IPS-18c (cell line): ENCODE measurements at regions not wholly inside any gene's neighbourhood (a gene's known extent, or its start where the extent isn't known, plus 50 kb on each side); places are given as distances from the start of the nearest gene placed in this dataset.
"Not testable (repeated sequence)": the region's sequence is repeated elsewhere in the genome, so short reads cannot be mapped to it uniquely, and the experiment has no call there.

Experiments used
- H3K4me3 ChIP-seq: 2 replicates; pipeline ENCODE4 v1.7.0; 2013; ENCODE audit warnings: low read depth, mild to moderate bottlenecking, low read length, moderate library complexity; ENCODE audit not compliant: insufficient read depth
- H3K9me3 ChIP-seq: one replicate; pipeline ENCODE4 v1.6.1; 2013; ENCODE audit warnings: mild to moderate bottlenecking, low read length, moderate library complexity; ENCODE audit not compliant: control insufficient read depth, insufficient read depth

DNA sequence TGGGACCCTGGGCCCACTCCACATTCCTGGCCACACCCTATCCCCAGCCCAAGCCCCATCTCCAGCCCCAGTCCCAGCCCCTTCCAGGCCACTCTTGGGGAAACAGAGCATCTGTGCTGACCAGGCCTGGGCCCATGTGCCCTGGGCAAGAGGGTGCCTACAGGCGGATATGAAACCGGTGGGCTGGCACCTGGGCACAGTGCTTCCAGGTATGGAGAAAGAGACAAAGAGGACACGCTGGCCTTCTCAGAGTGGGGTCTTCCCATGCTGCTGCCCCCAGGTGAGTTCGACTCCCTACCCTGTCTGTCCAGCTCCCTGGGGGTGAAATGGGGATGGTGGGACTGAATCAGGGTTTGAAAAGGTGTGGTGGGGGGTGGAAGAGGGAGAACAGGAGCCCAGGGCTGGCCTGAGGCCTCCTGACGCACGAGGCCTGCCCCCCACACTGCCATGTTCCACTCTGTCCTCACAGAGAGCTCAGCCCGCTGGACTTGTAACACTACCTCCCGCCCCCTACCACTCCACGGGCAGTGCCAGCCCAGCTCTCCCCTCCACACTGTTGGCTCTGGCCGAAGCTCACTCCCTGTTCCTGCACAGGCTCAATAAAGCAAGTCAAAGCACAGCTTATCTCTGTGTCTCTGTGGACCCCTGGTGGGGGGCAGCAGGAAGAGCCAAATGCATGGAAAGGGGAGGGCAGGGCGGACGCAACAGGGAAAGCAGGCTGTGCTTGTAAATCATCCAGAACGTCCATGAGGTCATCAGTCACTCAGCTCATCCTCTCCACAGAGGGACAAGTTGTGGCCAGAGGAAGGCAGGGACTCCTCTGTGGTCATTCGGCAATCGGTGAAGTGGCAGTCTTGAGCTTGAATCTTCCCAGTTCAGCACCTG, 71.1 kb upstream of the TMEM97 start:
- Histone ChIP-seq H3K9me3 (no peaks in the 10 kb centered on the region), H3K4me3 (no peak overlapping the region)

DNA sequence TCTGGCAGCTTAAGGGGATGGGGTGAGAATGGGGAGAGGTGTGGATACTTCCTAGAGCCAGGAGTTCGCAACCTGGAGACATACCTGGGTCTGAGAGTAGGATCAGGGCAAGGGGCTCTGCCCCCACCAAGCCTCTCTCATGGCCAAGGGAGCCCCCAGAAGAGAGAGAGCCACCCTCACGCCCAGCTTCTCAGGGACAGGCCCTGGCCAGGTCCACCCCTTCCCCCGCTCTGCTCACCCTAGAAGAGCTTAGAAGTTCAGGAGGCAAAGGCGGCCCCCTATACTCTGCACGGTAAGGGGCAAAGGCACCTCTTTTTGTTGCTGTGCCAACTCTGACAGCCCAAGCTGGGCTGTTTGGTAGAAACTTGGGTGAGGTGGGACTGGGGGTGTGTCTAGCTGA, 69.3 kb upstream of the TMEM97 start:
- H3K4me3 ChIP-seq = no peak overlapping the region
- H3K9me3 ChIP-seq = no peaks in the 10 kb centered on the region

DNA sequence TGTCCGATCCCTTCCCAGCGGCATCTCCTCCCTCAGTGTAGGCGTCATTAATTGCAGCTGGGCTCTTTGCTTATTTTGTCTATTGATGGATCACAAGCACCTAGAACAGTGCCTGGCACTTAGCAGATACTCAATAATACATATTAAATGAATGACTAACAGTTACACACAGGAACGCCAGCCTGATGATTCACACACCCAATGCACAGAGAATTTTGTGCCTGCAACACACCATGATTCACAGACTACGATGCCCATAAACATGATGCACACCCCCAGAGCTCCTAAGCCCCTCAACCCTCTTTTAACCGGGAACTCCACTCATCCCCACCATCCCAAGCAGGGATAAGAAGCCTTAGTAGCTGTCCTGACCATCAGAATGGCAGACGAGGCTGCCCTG, 66.6 kb upstream of the TMEM97 start:
- no peak overlapping the region; the same call in 1 of the 2 replicates for H3K4me3 ChIP-seq

DNA sequence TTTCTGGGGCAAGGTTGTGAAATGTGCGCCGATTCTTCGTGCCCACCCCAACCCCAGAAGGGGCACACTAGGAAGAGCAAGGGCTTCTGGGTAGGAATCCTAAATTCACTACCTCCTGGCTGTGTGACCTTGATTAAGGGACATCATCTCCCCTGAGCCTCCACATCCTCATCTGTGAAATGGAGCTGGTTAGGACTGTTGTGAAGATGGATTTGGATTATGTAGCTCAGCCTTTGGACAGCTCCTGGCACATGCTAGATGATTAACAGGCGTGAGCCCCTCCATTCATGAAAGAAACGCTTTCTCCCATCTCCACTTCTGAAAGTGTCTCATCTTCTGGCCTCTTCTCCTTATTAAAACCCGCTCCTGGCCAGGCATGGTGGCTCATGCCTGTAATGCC, 65.3 kb upstream of the TMEM97 start:
- H3K4me3 ChIP-seq = no peak overlapping the region
- H3K9me3 ChIP-seq = peaks cover 2% of the 10 kb centered on the region

More for the DNA sequence above, 66.6 kb upstream of the TMEM97 start:
- H3K9me3 ChIP-seq = no peaks in the 10 kb centered on the region

DNA sequence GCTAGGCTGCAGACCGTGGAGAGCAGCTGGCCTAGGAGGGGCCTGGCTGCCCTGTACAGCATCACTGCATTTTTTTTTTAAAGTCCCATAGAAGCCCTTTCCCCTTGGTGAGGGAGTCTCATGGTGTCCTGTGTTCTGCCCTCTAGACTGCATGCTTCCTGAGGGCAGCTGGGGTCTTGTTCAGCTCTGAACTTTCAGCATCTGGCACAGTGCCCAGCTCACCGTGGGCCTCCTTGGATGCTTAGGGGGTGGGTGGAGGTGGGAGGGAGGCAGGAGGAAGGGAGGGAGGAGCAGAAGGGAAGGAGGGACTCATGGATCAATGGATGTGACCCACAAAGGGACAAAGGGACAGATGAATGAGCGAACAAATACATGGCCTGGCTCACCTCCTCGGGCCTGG, 63.4 kb upstream of the TMEM97 start:
- Histone ChIP-seq H3K9me3 (peaks cover 4% of the 10 kb centered on the region), H3K4me3 (no peak overlapping the region)

DNA sequence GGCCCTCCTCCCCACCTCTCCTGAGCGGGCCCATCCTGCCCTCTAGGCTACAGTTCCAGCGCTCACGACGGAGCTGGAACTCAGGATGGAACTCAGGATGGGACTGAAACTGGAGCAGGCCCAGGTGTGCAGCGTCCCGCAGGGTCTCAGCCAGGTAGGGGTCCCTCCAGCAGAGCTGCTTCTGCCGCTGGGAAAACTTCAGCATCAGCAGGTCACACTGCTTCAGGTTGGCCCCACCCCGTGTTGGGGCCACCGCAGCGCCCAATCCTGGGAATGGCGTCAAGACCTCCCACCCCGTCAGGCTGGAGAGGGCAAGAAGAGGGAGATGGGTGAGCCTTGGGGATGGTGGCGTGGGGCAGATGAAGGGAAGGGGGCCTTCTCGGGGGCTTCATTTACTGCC, 62.6 kb upstream of the TMEM97 start:
- peaks cover 10% of the 10 kb centered on the region for H3K9me3 ChIP-seq
- no peak overlapping the region for H3K4me3 ChIP-seq

DNA sequence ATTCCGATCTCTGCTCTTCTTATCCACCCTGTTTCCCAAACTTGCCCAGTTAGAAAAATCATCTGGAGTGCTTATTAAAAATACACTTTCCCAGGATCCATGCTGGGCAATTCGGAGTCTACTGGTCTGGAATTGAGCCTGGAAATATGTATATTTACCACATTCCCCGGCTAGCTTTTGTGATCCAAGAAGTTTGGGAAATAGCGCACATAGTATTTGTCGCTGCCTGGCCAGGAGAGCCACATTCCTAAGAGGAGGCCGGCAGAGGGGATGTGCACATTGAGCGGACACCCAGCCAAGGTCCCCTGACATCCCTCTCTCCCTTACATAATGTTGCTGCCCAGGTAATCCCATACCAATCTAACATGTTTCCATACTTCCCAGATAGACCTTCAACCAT, 62.1 kb upstream of the TMEM97 start:
- no peak overlapping the region for H3K4me3 ChIP-seq
- peaks cover 10% of the 10 kb centered on the region for H3K9me3 ChIP-seq

DNA sequence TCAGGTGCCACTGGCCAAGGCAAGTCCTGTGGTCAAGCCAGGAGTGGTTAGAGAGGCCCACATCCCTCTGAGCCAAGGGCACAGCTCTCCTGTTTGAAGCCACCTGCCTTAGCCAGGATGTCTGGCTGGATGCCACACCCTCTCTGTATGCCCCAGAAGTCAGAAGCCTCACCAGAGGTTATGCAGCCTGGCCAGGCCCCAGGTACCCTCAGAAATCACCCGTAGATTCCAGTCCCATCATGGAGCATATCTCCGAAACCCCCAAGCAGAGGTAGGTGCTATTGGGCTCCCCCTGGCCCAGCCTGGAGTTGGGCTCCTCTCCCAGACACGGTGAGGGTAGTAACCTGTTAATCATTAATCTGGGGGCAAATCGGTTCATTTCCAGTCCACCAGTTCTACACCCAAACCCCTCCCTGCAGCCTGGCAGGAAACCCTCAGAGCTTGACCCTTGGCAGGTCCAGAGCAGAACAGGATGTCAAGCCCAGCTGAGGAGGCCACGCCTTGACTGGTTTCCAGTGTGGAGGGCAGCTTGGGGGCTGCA, 60.6 kb upstream of the TMEM97 start:
- Histone ChIP-seq H3K9me3 (peaks cover 10% of the 10 kb centered on the region), H3K4me3 (no peak overlapping the region)

DNA sequence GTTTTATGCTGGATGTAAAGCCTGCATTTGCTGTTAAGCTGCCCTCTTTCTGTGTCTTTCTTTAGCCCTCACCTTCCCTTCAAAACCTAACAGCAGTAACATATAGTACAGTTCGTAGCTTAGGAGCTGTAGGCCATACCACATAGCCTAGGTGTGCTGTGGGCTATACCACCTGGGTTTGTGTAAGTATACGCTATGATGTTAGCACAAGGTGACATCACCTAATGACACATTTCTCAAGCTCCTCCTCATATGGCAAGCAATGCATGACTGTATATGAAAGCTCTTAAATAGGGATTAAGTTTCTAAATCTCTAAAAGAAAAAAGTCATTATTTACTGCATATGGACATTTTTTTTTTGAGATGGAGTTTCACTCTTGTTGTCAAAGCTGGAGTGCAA, 57.8 kb upstream of the TMEM97 start:
- Histone ChIP-seq H3K4me3 (no peak overlapping the region), H3K9me3 (peaks cover 10% of the 10 kb centered on the region)

DNA sequence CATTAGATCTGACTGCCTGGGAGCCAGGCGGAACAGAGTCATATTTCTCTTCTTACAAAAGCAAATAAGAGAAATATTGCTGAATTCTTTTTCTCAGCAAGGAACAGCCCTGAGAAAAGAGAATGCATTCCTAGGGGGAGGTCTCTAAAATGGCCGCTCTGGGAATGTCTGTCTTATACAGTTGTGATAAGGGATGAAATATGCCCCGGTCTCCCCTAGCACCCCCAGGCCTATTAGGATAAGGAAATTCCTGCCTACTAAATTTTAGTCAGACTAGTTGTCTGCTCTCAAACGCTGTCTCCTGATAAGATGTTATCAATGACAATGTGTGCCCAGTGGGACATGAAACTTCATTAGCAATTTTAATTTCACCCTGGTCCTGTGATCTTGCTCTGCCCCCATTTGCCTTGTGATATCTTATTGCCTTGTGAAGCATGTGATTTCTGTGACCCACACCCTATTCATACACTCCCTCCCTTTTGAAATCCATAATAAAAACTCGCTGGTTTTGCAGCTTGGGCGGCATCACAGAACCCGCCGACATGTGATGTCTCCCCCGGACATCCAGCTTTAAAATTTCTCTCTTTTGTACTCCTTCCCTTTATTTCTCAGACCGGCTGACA, 56.8 kb upstream of the TMEM97 start:
- H3K4me3 ChIP-seq = not testable (repeated sequence)
- peaks cover 16% of the 10 kb centered on the region for H3K9me3 ChIP-seq

DNA sequence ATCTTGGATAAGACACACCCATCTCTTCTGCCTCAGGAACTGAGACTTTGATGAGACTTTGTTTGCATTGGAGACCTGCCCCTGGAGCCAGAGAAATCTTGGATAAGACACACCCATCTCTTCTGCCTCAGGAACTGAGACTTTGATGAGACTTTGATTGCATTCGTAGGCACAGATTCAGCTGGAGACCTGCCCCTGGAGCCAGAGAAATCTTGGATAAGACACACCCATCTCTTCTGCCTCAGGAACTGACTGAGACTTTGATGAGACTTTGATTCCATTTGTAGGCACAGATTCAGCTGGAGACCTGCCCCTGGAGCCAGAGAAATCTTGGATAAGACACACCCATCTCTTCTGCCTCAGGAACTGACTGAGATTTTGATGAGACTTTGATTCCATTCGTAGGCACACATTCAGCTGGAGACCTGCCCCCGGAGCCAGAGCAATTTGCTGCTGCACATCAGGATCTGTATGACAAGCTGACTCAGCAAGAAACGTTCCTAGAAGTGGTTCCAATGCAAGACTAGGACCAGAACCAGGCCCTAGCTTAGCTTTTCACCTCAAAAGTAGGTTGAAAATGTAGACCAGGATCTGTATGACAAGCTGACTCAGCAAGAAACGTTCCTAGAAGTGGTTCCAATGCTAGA, 54.0 kb upstream of the TMEM97 start:
- not testable (repeated sequence) for H3K4me3 ChIP-seq
- H3K9me3 ChIP-seq = peaks cover 13% of the 10 kb centered on the region

DNA sequence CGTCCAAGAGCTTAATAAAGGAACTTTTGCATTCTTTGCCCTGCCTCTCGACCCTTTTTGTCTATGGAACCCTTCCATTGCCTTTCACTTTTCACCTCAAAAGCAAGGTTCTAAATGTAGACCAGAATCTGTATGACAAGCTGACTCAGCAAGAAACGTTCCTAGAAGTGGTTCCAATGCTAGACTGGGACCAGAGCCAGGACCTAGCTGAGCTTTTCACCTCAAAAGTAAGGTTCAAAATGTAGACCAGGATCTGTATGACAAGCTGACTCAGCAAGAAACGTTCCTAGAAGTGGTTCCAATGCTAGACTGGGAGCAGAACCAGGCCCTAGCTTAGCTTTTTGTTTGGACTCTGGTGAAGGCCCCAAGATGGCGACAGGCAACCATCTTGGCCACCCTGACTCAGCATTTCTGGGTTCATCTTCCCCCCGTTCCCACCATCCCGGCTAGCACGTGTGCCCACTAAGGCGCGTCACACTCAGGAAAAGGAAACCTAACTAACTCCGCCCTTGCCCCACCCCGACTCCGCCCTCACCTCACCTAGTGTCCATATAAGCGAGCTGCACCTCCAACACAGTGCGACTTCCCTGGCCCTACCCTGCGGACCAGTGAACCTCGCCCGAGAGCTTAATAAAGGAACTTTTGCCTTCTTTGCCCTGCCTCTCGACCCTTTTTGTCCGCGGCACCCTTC, 53.0 kb upstream of the TMEM97 start:
- not testable (repeated sequence) for H3K9me3 ChIP-seq
- H3K4me3 ChIP-seq = 0 out of 2 replicates have a peak overlapping the region, but pooled peaks have one; percentile 9

DNA sequence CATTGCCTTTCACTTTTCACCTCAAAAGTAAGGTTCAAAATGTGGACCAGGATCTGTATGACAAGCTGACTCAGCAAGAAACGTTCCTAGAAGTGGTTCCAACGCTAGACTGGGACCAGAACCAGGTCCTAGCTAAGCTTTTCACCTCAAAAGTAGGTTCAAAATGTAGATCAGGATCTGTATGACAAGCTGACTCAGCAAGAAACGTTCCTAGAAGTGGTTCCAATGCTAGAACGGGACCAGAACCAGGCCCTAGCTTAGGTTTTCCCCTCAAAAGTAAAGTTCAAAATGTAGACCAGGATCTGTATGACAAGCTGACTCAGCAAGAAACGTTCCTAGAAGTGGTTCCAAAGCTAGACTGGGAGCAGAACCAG, 52.5 kb upstream of the TMEM97 start:
- H3K4me3 ChIP-seq, H3K9me3 ChIP-seq: not testable (repeated sequence)

DNA sequence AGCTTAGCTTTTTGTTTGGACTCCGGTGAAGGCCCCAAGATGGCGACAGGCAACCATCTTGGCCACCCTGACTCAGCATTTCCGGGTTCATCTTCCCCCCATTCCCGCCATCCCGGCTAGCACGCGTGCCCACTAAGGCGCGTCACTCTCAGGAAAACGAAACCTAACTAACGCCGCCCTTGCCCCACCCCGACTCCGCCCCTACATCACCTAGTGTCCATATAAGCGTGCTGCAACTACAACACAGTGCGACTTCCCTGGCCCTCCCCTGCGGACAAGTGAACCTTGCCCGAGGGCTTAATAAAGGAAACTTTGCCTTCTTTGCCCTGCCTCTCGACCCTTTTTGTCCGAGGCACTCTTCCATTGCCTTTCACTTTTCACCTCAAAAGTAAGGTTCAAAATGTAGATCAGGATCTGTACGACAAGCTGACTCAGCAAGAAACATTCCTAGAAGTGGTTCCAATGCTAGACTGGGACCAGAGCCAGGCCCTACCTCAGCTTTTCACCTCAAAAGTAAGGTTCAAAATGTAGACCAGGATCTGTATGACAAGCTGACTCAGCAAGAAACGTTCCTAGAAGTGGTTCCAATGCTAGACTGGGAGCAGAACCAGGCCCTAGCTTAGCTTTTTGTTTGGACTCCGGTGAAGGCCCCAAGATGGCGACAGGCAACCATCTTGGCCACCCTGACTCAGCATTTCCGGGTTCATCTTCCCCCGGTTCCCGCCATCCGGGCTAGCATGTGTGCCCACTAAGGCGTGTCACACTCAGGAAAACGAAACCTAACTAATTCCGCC, 51.9 kb upstream of the TMEM97 start:
- H3K9me3 ChIP-seq, H3K4me3 ChIP-seq: not testable (repeated sequence)

DNA sequence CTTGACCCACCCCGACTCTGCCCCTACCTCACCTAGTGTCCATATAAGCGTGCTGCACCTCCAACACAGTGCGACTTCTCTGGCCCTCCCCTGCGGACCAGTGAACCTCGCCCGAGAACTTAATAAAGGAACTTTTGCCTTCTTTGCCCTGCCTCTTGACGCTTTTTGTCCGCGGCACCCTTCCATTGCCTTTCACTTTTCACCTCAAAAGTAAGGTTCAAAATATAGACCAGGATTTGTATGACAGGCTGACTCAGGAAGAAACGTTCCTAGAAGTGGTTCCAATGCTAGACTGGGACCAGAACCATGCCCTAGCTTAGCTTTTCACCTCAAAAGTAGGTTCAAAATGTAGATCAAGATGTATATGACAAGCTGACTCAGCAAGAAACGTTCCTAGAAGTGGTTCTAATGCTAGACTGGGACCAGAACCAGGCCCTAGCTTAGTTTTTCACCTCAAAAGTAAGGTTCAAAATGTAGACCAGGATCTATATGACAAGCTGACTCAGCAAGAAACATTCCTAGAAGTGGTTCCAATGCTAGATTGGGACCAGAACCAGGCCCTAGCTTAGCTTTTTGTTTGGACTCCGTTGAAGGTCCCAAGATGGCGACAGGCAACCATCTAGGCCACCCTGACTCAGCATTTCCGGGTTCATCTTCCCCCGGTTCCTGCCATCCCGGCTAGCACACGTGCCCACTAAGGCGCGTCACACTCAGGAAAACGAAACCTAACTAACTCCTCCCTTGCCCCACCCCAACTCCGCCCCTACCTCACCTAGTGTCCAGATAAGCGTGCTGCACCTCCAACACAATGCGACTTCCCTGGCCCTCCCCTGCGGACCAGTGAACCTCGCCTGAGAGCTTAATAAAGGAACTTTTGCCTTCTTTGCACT, 51.0 kb upstream of the TMEM97 start:
- H3K9me3 ChIP-seq = peaks cover 6% of the 10 kb centered on the region
- no peak overlapping the region for H3K4me3 ChIP-seq
